DMS 273 (cell line): ENCODE measurements at regions not wholly inside any gene's neighbourhood (a gene's known extent, or its start where the extent isn't known, plus 50 kb on each side); places are given as distances from the start of the nearest gene placed in this dataset.

Source experiments
- DNase-seq: peaks from one replicate; lab custom pipeline; 2025; ENCODE audit not compliant: unreplicated experiment; lab: John Stamatoyannopoulos, UW

- no peak for DNase-seq
Observed at GRCh38 chr13:68368922-68369321, 1138.8 kb upstream of the PCDH9 start.

GRCh38 chr13:68359105-68359504 is 1129.0 kb upstream of the PCDH9 start:
- no peak for DNase-seq

DNA sequence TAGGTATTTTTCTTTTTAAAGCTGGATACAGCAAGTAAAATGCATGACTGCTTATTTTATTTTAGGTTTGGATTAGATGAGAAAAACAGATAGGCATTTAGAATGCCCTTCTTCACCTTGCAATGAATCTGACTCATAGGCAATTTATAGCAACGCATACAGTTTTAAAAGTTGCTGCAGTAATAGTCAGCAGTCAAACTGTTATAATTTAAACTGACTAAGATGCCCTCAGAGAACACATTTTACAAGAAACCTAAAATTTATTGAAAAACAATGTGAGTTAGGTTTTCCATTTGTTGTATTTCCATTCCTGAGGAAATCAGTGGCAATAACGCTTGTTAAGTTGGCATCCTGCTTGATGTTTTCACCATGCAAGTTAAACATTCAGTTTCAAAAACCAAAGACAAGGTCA is 1128.2 kb upstream of the PCDH9 start:
- DNase-seq, result no peak

DNA sequence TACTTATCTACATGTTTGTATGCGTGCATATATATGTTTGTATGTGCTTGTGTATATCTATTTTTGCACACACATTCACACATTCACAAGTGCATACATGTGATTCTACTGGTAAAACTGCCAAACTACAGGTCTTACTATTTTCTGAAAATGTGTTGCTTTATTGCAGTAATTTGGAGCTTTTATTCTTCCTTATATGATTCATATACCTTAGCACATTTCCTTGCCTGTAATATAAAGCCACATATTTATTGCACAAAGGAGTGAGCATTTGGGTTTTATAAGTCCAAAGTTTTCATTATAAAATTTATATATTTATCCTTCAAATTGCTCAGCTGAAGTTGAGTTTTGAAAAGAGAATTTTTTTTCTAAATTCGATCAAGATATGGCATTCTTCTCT is 1120.4 kb upstream of the PCDH9 start:
- no peak for DNase-seq

GRCh38 chr13:68347220-68347619 is 1117.1 kb upstream of the PCDH9 start:
- no peak for DNase-seq

- no peak for DNase-seq
Observed at GRCh38 chr13:68345963-68346531, 1115.9 kb upstream of the PCDH9 start.

DNA sequence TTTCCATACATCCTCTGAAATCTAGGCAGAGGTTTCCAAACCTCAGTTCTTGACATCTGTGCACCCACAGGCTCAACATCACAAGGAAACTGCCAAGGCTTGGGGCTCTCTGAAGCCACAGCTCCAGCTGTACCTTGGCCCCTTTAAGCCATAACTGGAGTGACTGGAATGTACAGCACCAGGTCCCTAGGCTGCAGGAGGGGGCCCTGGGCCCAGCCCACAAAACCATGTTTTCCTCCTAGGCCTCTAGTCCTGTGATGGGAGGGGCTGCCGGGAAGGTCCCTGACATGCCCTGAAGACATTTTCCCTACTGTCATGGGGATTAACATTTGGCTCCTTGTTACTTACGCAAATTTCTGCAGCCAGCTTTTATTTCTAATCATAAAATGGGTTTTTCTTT is 1093.0 kb upstream of the PCDH9 start:
- no peak for DNase-seq

DNA sequence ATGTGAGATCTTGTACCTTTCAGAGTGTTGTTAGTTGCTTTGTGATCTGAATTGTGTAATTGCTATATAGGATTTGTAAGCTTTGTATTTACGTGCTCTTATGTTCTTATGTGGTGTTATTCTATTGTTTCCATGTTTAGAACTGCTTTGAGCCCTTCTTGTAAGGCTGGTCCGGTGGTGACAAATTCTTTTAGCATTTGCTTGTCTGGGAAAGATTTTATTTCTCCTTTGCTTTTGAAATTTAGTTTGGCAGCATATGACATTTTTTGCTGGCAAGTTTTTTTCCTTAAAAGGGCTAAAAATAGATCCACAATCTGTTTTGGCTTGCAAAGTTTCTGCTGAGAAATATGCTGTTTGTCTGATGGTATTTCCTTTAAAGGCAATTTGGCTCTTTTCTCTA is 1089.2 kb upstream of the PCDH9 start:
- peak; percentile 0 for DNase-seq

DNA sequence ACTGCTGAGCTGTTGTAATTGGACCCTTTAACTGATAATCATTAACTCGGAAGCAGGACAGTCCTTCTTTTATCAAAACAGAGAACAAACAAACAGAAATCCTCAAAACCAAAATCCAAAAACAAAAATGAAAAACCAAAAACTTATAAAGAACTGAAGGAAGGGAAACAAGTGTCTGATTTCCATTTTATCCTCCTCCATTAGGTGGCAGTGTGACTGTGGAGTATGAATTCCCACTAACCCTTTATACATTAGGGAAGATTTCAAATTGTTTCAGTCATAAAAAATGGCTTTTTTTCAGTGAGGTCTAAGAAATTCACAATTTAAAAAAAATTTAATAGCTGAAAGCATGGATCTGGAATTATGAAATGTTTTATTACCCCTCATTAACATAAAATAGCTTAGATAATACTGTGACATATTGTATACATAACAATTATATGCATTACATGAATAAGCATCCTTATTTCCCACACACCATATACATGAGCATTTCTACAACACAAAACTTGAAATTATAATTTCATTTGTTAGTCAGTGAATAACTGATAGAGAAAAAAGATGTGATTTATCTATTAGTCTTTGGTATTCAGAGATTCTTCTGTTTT is 1074.3 kb upstream of the PCDH9 start:
- DNase-seq, result peak; percentile 57

DNA sequence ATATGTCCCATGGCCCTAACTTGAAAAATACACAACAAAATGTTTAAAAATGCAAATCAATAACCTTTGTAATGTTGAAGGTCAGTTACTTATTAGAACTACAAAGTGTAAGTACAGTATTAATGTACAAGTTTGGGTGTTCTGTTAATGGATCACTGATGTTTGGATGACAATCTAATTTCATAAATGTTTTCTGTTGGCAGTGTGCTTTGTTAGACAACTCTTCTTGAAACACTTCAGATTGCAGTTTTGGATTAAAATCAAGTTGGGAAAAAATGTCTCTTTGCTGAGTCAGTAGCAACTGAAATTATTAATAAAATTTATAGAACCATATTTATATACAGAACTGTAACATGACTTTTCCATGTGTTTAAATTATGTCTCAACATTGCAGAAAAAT is 1063.5 kb upstream of the PCDH9 start:
- no peak for DNase-seq

GRCh38 chr13:68292601-68293000 is 1062.5 kb upstream of the PCDH9 start:
- no peak for DNase-seq

- DNase-seq, result no peak
Observed at GRCh38 chr13:68291595-68291994, 1061.5 kb upstream of the PCDH9 start.

GRCh38 chr13:68275758-68276157 is 1045.6 kb upstream of the PCDH9 start:
- no peak for DNase-seq

DNA sequence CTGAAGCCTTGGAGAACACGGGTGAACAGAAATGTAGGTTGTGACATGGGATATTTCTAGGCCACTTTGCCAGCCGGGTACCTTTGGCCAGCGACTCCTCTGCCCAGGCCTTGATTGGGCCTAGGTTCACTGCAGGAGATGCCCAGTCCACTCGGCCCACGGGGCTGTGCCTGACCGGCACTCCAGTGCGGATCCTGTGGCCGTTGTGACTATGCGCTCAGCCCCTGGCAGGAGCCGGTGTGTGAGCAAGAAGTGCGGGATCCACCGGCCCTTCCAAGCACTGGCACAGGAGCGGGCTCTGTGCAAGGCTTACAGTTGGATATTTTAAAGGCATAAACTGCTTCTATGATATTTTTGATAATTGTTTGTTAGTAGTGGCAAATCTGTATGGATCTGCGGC is 1042.5 kb upstream of the PCDH9 start:
- no peak for DNase-seq

GRCh38 chr13:68264692-68265091 is 1034.6 kb upstream of the PCDH9 start:
- no peak for DNase-seq

GRCh38 chr13:68261105-68261504 is 1031.0 kb upstream of the PCDH9 start:
- DNase-seq, result peak; percentile 11

DNA sequence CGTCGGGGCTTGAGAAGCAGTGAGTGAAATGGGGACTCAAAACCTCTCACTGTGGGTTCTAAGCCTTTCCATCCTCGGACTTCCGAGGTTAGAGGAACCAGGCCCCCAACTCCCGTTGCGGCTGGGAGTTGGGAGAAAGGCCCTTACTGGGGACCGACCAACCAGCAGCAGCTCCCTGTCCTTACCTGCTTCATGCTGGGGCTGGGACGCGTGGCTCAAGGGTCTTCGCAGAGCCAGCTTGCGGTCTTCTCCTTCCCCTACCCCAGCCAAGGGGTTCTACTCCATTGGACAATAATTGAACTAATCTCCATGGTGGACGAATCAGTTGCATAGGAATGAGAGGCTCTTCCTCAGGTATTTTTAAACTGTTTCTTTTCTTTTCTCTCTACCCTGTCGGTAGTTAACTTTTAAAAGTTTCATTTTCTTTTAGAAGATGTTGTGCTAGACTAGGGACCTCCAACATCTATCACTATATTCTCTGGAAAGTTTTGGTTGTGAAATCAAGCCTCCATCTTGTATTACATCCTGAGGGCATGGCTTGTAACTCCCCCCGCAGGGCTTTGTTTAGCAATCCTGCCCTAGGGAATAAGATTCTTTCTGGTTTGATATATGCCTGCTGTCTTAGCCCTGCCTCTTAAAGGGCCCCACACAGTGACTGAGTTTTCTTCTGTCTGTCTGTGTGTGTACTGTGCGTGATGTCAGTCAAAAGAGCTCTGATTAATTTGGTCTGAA is 1027.1 kb upstream of the PCDH9 start:
- peak; percentile 28 for DNase-seq

- no peak for DNase-seq
Observed at GRCh38 chr13:68254151-68254550, 1024.0 kb upstream of the PCDH9 start.

DNA sequence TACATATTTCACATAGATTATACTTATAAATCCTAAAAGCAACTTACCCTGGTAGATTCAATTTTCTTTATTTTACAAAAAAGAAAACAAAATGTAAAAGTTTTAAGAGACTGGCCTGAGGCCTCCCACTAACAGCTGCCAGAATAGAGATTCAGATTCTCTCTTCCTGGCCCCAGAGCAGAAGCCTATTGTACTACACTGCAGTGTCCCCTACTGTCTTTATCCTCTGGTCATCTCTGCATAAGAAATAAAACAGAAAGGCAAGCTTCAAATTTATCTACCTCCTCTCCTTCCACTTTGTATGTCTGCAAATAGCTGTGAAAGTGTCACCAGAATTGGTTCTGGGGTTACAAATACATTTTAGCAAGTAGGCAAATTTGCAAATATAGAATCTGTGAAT is 1004.1 kb upstream of the PCDH9 start:
- peak; percentile 14 for DNase-seq

GRCh38 chr13:68232351-68233130 is 1002.4 kb upstream of the PCDH9 start:
- DNase-seq, result no peak

DNA sequence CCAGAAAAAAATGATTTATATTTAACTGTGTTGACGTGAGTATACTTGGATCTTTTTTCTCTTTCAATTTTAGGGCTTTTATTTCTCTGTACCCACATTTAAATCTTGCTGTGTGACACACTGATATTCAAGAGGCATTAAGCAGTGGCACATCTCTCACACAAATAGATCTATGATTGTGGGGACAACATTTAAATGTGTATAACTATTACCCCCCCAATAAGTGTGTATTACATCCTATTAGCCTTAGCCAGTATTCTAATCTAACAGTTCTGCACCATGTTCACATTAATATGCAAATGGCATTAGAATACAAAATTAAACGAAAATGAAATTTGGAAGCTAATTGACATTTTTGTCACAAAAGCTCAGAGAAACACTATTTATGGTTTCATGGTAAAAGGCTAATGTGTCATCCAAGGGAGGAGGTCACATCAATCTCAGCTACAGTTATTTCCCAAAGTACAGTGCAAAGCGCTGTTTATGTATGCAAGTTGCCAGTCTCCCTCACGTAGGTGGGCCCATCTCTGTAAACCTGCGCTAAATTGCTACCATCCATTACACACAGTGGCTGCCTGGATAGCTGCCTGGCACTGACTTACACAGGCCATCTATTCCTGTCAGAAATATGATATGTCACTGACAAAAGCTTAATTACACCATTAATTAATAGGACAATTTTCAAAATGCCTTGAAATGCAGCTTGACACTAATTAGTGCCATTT is 984.7 kb upstream of the PCDH9 start:
- DNase-seq, result no peak
